ENCODE measurements at regions not wholly inside any gene's neighbourhood (a gene's known extent, or its start where the extent isn't known, plus 50 kb on each side); places are given as distances from the start of the nearest gene placed in this dataset.

DNA sequence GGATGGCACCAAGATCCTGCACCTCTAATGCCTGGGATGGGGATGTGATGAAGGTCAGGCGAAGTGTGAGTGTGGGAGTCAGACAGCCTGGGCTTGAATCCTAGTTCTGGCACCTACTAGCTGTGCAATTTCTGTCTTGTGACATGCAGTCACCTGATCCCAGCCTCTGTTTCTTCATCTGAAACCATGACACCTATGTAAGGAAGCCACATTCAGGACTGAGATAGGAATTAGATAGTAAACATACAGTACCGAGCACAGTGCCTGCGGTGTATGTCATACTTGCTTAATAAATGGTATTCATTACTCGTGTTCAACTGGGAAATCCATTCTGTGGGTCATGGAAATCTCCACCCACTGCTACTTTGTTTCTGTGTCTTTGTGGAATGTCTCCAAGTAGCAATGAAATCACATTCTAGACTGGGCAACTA lies 140.6 kb upstream of the STC2 start:
- Histone ChIP-seq H3K4me3 (replicated peaks in 1 of 2; ENCODE audit: low read depth in 1 of 2, low read length in 2 of 2) (no peak overlapping the region), H3K79me2 (ENCODE audit: insufficient read depth, low read length) (no peaks in the 10 kb centered on the region), H3K9ac (ENCODE audit: low read length) (no peak overlapping the region), H4K20me1 (ENCODE audit: insufficient read depth) (no peaks in the 10 kb centered on the region), H3K9me2 (ENCODE audit: insufficient read depth) (no peaks in the 10 kb centered on the region), H2AFZ (ENCODE audit: low read depth, low read length, poor library complexity, severe bottlenecking) (no peak overlapping the region), H3K27me3 (ENCODE audit: insufficient read depth, low read length) (no peaks in the 10 kb centered on the region), H3K4me1 (ENCODE audit: control insufficient read depth in 1 of 2, insufficient read depth in 2 of 2, low read length in 2 of 2) (peaks cover 14 to 25% of the 10 kb centered on the region in 2 experiments), H3K9me3 (ENCODE audit: control insufficient read depth in 1 of 2, insufficient read depth in 1 of 2, low read depth in 1 of 2, low read length in 2 of 2) (peaks cover 0 to 5% of the 10 kb centered on the region in 2 experiments; a peak in 1 of 4 replicates), H3K36me3 (ENCODE audit: control insufficient read depth in 1 of 2, insufficient read depth in 2 of 2, low read length in 2 of 2) (no peaks in the 10 kb centered on the region), H3K27ac (ENCODE audit: low read depth, low read length) (no peak overlapping the region), H3K4me2 (ENCODE audit: low read length) (no peak overlapping the region)
- DNase-seq (ENCODE audit: low read depth, low spot score) = no peak
- POLR2A ChIA-PET = no interaction called here
- no TSS peak for BruUV-seq (replicated peaks)
- RAD21 ChIA-PET (ENCODE audit: low non-redundant PET in 1 of 2, low total read pairs in 2 of 2, uncharacterized antibody in 2 of 2, unreplicated experiment in 2 of 2) = no interaction called here
- no peak for ATAC-seq
- intact Hi-C loops (cut with micrococcal nuclease) = no loop called here
- TF ChIP-seq CEBPB (IDR thresholded peaks at IDR 0.05; ENCODE audit: low read depth) (no peak), TCF7L2 (IDR thresholded peaks at IDR 0.05; ENCODE audit: borderline replicate concordance, extremely low read depth, insufficient read depth, insufficient read length) (no peak), EGR1 (IDR thresholded peaks at IDR 0.05; ENCODE audit: low read depth) (no peak), POLR2AphosphoS5 (IDR thresholded peaks at IDR 0.05; ENCODE audit: low read depth, low read length) (no peak), ZNF274 (IDR thresholded peaks at IDR 0.05; ENCODE audit: low read depth, low read length) (no peak), SRF (IDR thresholded peaks at IDR 0.05; ENCODE audit: low read depth) (no peak), SIN3A (IDR thresholded peaks at IDR 0.05; ENCODE audit: low read depth) (no peak), POLR2A (IDR thresholded peaks at IDR 0.05; ENCODE audit: borderline replicate concordance, extremely low read depth, insufficient read depth, insufficient read length) (no peak), ELF1 (IDR thresholded peaks at IDR 0.05; ENCODE audit: borderline replicate concordance, low read depth) (no peak), EZH2 (IDR thresholded peaks at IDR 0.05) (no peak)
- TF ChIP-seq, protein P1, sequence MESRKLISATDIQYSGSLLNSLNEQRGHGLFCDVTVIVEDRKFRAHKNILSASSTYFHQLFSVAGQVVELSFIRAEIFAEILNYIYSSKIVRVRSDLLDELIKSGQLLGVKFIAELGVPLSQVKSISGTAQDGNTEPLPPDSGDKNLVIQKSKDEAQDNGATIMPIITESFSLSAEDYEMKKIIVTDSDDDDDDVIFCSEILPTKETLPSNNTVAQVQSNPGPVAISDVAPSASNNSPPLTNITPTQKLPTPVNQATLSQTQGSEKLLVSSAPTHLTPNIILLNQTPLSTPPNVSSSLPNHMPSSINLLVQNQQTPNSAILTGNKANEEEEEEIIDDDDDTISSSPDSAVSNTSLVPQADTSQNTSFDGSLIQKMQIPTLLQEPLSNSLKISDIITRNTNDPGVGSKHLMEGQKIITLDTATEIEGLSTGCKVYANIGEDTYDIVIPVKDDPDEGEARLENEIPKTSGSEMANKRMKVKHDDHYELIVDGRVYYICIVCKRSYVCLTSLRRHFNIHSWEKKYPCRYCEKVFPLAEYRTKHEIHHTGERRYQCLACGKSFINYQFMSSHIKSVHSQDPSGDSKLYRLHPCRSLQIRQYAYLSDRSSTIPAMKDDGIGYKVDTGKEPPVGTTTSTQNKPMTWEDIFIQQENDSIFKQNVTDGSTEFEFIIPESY (IDR thresholded peaks at IDR 0.05; ENCODE audit: extremely low read depth, insufficient replicate concordance, low read length) = no peak
- TF ChIP-seq, protein P2, sequence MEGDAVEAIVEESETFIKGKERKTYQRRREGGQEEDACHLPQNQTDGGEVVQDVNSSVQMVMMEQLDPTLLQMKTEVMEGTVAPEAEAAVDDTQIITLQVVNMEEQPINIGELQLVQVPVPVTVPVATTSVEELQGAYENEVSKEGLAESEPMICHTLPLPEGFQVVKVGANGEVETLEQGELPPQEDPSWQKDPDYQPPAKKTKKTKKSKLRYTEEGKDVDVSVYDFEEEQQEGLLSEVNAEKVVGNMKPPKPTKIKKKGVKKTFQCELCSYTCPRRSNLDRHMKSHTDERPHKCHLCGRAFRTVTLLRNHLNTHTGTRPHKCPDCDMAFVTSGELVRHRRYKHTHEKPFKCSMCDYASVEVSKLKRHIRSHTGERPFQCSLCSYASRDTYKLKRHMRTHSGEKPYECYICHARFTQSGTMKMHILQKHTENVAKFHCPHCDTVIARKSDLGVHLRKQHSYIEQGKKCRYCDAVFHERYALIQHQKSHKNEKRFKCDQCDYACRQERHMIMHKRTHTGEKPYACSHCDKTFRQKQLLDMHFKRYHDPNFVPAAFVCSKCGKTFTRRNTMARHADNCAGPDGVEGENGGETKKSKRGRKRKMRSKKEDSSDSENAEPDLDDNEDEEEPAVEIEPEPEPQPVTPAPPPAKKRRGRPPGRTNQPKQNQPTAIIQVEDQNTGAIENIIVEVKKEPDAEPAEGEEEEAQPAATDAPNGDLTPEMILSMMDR (IDR thresholded peaks at IDR 0.05 in 2 of 3, conservative IDR thresholded peaks at IDR 0.05 in 1 of 3; ENCODE audit: borderline replicate concordance in 1 of 3, insufficient read depth in 1 of 3, low read depth in 2 of 3, low read length in 2 of 3) = no peak
- TF ChIP-seq, protein P3, sequence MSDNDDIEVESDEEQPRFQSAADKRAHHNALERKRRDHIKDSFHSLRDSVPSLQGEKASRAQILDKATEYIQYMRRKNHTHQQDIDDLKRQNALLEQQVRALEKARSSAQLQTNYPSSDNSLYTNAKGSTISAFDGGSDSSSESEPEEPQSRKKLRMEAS (IDR thresholded peaks at IDR 0.05) = no peak
- CTCF ChIA-PET = no interaction called here

All from HCT116 (cell line).